RKO (cell line): ENCODE measurements at regions not wholly inside any gene's neighbourhood (a gene's known extent, or its start where the extent isn't known, plus 50 kb on each side); places are given as distances from the start of the nearest gene placed in this dataset.
"Not testable (repeated sequence)": the region's sequence is repeated elsewhere in the genome, so short reads cannot be mapped to it uniquely, and the experiment has no call there.

Source experiments
- DNase-seq: peaks from one replicate; pipeline ENCODE4 v3.0.0-alpha.2; 2016; ENCODE audit warnings: low spot score

DNA sequence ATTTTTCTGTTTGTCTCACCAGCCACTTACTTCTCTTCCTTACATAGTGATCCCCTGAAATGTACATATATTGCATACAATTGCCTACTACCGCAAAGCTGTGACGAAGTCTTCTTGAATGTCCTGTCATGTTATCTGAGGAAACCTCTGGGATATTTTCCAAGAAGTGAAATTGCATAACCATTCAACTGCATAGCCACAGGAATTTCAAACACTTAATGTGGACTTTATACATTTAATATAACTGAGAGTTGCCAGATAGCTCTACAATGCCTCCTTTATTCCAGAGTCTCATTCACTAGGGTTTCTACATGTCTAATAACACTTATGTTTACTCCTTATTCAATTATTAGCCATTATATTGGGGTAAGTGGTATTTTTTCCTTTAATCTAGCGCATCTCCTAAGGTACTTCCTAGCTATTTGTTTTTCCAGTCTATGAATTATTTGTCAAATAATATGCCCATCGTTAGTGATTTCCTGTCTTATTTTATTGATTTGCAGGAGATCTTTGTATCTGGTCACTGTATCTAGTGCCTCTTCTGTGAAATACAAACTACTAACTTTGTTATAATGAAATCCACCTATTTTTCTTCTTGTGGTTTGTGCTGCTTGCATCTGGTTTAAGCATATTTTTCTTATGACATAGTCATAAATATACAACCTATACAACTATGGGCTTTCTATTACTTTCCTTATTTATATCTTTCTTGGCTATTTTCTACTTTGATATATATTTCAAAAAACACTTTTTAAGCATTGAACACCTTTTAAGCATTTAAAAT lies 69.2 kb upstream of the GRID2 start:
- peak; percentile 3 for DNase-seq

DNA sequence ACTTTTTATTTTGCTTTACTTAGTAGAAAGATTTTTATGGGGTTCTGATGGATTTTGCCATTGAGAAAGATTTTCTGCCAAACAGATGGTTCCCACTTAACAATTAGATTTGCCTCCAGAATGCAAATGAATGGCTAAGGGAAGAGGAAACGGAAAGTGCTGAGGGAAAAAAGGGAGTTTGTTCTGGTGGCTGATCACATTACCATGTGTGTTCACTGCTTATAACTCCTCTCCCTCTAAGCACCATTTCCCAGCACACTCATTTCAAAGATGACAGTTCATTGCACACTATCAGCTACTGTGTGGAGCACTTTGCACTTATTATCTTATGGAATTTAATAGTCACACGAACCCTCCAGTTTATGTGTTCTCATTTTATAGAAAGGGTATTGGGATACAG lies 68.0 kb upstream of the GRID2 start:
- no peak for DNase-seq

DNA sequence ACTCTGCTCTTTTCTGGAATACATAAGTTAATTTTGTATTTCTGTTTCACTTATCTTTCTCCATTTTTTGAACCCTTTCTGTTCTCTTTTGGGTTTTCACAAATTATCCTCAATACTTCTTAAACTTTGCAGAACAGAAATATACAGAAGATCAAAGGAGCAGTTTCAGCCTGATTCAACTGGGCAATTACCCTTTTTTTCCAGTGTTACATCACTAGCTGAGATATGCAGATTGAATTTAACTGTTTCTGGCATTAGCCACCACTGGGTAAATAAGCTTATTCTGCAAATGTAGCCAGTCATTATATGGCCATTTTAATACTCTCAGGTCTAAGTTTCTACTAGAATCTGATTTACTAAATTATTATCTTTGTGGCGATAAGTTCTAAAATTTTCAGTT lies 66.9 kb upstream of the GRID2 start:
- DNase-seq = no peak

DNA sequence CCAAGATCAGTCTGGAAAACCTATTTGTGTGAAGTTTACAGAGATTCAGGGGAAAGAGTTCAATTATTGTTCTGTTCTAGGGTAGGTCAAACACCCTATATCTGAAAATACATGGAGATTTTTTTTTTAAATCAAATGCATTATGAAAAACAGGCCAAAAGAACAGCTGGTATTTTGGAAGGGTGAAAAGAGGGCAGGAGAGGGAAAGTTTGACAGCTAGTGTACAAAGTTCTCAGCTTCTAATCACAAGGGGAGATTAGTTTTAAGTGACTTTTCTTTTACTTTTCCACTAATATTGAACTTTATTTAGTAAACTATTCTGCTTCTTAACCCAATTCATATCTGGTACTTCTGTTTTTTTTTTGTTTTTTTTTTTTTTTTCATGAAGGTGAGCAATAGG lies 66.2 kb upstream of the GRID2 start:
- no peak for DNase-seq

DNA sequence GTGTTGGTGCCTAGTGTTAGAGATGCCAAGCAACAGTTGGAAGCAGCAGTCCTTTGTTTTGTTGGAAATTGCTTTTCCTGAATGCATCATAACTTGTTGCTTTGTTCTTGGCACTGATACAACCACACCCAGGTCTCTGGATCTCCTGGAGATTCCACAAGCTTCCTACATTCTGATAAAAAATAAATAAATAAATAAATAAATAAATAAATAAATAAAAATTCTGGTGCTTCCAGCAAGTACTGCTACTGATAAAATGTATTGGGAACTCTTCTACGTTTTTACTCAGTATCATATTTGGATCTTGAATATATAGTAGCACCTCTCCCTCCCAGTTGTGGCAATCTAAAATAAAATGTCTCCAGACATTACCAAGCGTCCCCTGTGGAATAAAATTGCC lies 62.7 kb upstream of the GRID2 start:
- no peak for DNase-seq

DNA sequence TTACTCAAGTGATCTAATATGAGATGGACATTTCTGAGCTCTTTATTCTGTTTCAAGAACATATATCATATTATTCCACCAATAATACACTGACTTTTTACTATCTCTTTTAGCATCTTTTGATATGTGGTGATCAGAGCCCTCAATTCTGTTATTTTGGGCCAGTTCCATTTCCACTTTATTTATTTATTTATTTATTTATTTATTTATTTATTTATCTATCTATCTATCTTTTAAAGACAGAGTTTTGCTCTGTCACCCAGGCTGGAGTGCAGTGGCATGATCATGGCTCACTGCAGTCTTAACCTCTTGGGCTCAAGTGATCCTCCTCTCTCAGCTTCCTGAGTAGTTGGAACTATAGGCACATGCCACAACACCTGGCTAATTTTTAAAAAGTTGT lies 57.4 kb upstream of the GRID2 start:
- no peak for DNase-seq

DNA sequence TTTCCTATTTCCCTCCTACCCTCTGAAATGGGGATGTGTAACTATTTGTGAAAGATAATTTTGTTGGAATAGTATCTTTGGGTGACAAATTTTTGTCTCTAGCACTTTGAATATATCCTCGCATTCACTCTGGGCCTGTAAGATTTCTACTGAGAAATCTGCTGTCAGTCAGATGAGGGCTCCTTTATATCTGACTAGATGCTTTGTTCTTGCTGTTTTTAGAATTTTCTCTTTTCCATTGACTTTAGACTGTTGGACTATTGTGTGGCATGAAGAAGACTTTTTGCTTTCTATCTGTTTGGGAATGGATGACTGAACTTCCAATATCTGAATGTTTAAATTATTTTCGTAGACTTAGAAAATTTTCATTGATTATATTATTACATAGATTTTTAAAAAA lies 54.2 kb upstream of the GRID2 start:
- no peak for DNase-seq

DNA sequence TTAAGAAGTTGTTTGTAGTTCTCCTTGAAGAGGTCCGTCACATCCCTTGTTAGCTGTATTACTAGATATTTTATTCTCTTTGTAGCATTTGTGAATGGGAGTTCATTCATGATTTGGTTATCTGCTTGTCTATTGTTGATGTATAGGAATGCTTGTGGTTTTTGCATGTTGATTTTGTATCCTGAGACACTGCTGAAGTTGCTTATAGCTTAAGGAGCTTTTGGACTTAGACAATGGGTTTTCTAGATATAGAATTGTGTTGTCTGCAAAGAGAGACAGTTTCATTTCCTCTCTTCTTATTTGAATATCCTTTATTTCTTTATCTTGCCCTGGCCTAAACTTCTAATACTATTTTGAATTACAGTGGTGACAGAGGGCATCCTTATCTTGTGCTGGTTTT lies 52.1 kb upstream of the GRID2 start:
- no peak for DNase-seq

DNA sequence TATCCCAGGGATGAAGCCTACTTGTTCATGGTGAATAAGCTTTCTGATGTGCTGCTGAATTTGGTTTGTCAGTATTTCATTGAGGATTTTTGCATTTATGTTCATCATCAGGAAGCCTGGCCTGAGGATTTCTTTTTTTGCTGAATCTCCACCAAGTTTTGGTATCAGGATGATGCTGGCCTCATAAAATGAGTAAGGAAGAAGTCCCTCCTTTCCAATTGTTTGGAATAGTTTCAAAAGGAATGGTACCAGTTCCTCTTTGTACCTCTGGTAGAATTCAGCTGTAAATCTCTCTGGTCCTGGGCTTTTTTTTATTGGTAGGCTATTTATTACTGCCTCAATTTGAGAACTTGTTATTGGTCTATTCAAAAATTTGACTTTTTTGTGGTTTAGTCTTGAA lies 51.4 kb upstream of the GRID2 start:
- DNase-seq = not testable (repeated sequence)

DNA sequence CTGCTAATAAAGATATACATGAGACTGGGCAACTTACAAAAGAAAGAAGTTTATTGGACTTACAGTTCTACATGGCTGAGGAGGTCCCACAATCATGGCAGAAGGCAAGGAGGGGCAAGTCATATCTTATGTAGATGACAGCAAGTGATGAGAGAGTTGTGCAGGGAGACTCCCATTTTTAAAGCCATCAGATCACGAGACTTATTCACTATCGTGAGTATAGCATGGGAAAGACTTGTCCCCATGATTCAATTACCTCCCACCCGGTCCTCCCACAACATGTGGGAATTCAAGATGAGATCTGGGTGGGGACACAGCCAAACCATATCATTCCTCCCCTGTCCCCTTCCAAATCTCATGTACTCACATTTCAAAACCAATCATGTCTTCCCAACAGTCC lies 50.9 kb upstream of the GRID2 start:
- no peak for DNase-seq

DNA sequence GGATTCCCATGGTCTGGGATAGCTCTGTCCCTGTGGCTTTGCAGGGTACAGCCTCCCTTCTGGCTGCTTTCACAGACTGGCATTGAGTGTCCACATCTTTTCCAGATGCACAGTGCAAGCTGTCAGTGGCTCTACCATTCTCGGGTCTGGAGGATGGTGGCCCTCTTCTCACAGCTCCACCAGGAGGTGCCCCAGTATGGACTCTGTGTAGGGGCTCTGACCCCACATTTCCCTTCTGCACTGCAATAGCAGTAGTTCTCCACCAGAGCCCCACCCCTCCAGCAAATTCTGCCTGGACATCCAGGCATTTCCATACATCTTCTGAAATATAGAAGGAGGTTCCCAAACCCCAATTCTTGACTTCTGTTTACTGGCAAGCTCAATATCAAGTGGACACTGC lies 50.2 kb upstream of the GRID2 start:
- no peak for DNase-seq
